Epithelial cell of esophagus (primary cell): ENCODE measurements at regions not wholly inside any gene's neighbourhood (a gene's known extent, or its start where the extent isn't known, plus 50 kb on each side); places are given as distances from the start of the nearest gene placed in this dataset.
A peak's percentile ranks its signal among the peaks of the same experiment; 100 is the strongest.

Experiments used
- DNase-seq: peaks from one replicate; pipeline ENCODE4 v3.0.0; 2010; ENCODE audit warnings: low read depth
- H3K4me3 ChIP-seq: 2 replicates; pipeline ENCODE4 v1.5.1; 2011; ENCODE audit warnings: mild to moderate bottlenecking, low read length, control low read depth
- CTCF ChIP-seq: IDR thresholded peaks from 2 replicates; pipeline ENCODE4 v1.5.1; 2011; ENCODE audit warnings: low read depth, mild to moderate bottlenecking, low read length, control low read depth, inconsistent platforms; ENCODE audit not compliant: insufficient read depth; ENCODE audit errors: missing control alignments

- H3K4me3 ChIP-seq = no peak overlapping the region
- TF ChIP-seq CTCF = no peak
- peak; percentile 67 for DNase-seq
Observed at GRCh38 chrX:113048480-113048879, 207.8 kb upstream of the AMOT start.

- DNase-seq = peak; percentile 74
- no peak overlapping the region for H3K4me3 ChIP-seq
- TF ChIP-seq CTCF = no peak
Observed at GRCh38 chrX:113033966-113034680, 193.5 kb upstream of the AMOT start.

GRCh38 chrX:113019958-113020357, 179.3 kb upstream of the AMOT start:
- no peak for TF ChIP-seq CTCF
- H3K4me3 ChIP-seq = no peak overlapping the region
- no peak for DNase-seq

GRCh38 chrX:113009837-113010236, 169.2 kb upstream of the AMOT start:
- H3K4me3 ChIP-seq = no peak overlapping the region
- DNase-seq = no peak
- no peak for TF ChIP-seq CTCF

- no peak for DNase-seq
- TF ChIP-seq CTCF = no peak
- no peak overlapping the region for H3K4me3 ChIP-seq
Observed at GRCh38 chrX:113009029-113009428, 168.4 kb upstream of the AMOT start.

- H3K4me3 ChIP-seq = no peak overlapping the region
- TF ChIP-seq CTCF = peak; percentile 27
- DNase-seq = peak; percentile 18
Observed at GRCh38 chrX:113001836-113002235, 161.2 kb upstream of the AMOT start.

GRCh38 chrX:112997991-112998390, 157.4 kb upstream of the AMOT start:
- H3K4me3 ChIP-seq = no peak overlapping the region
- no peak for TF ChIP-seq CTCF
- no peak for DNase-seq
